ENCODE measurements at regions not wholly inside any gene's neighbourhood (a gene's known extent, or its start where the extent isn't known, plus 50 kb on each side); places are given as distances from the start of the nearest gene placed in this dataset.

- DNase-seq (no peak), ATAC-seq (ENCODE audit: low FRiP score in 2 of 2) (no peak)
- no peaks in the 10 kb centered on the region for H3K4me1 ChIP-seq
- no peak overlapping the region for H3K27ac ChIP-seq
- H3K4me3 ChIP-seq, result no peak overlapping the region
- H3K9me3 ChIP-seq, result no peaks in the 10 kb centered on the region
- no peaks in the 10 kb centered on the region for H3K27me3 ChIP-seq
- WGBS, 2 donors, result 70 to 80% methylated on average over 4 of the region's 4 CpGs
- TF ChIP-seq POLR2A (IDR thresholded peaks at IDR 0.05), result no peak
- no peak for TF ChIP-seq EP300 (IDR thresholded peaks at IDR 0.05)
- no peak for TF ChIP-seq POLR2AphosphoS5 (IDR thresholded peaks at IDR 0.05)
- TF ChIP-seq CTCF (IDR thresholded peaks at IDR 0.05), result no peak
- no peaks in the 10 kb centered on the region for H3K36me3 ChIP-seq
Observed at GRCh38 chr4:12203945-12204344, 775.3 kb upstream of the HS3ST1 start.

GRCh38 chr4:12200226-12200625, 771.5 kb upstream of the HS3ST1 start:
- H3K27me3 ChIP-seq, result no peaks in the 10 kb centered on the region
- TF ChIP-seq CTCF (IDR thresholded peaks at IDR 0.05) (no peak), POLR2A (IDR thresholded peaks at IDR 0.05) (no peak), EP300 (IDR thresholded peaks at IDR 0.05) (no peak), POLR2AphosphoS5 (IDR thresholded peaks at IDR 0.05) (no peak)
- no peak for DNase-seq

GRCh38 chr4:12186526-12186925, 757.8 kb upstream of the HS3ST1 start:
- no peak overlapping the region for H3K27ac ChIP-seq
- no peaks in the 10 kb centered on the region for H3K9me3 ChIP-seq
- WGBS, 2 donors, result 72 to 88% methylated on average over 2 of the region's 2 CpGs
- TF ChIP-seq EP300 (IDR thresholded peaks at IDR 0.05), result no peak
- H3K4me1 ChIP-seq, result no peaks in the 10 kb centered on the region
- no peak for ATAC-seq (ENCODE audit: low FRiP score in 2 of 2)
- H3K4me3 ChIP-seq, result no peak overlapping the region
- H3K36me3 ChIP-seq, result no peaks in the 10 kb centered on the region
- DNase-seq, result no peak
- H3K27me3 ChIP-seq, result no peaks in the 10 kb centered on the region

More at GRCh38 chr4:12200226-12200625, 771.5 kb upstream of the HS3ST1 start:
- 45 to 63% methylated on average over 3 of the region's 3 CpGs for WGBS, 2 donors
- Histone ChIP-seq H3K27ac (no peak overlapping the region), H3K9me3 (no peaks in the 10 kb centered on the region), H3K4me3 (no peak overlapping the region), H3K4me1 (no peaks in the 10 kb centered on the region), H3K36me3 (no peaks in the 10 kb centered on the region)
- ATAC-seq (ENCODE audit: low FRiP score in 2 of 2), result no peak

GRCh38 chr4:12178614-12179610, 750.2 kb upstream of the HS3ST1 start:
- WGBS, 2 donors, result 61 to 65% methylated on average over 11 of the region's 11 CpGs
- DNase-seq (no peak), ATAC-seq (ENCODE audit: low FRiP score in 2 of 2) (no peak)
- Histone ChIP-seq H3K36me3 (no peaks in the 10 kb centered on the region), H3K9me3 (no peaks in the 10 kb centered on the region), H3K27me3 (no peaks in the 10 kb centered on the region), H3K27ac (no peak overlapping the region), H3K4me3 (no peak overlapping the region), H3K4me1 (no peaks in the 10 kb centered on the region)
- TF ChIP-seq EP300 (IDR thresholded peaks at IDR 0.05), result no peak
- no peak for TF ChIP-seq CTCF (IDR thresholded peaks at IDR 0.05)
- TF ChIP-seq POLR2AphosphoS5 (IDR thresholded peaks at IDR 0.05), result no peak

GRCh38 chr4:12177416-12177815, 748.7 kb upstream of the HS3ST1 start:
- H3K9me3 ChIP-seq, result no peaks in the 10 kb centered on the region
- DNase-seq (no peak), ATAC-seq (ENCODE audit: low FRiP score in 2 of 2) (no peak)
- WGBS, 2 donors, result 95% methylated on average over 2 of the region's 2 CpGs
- H3K36me3 ChIP-seq, result no peaks in the 10 kb centered on the region
- H3K27me3 ChIP-seq, result no peaks in the 10 kb centered on the region
- no peak for TF ChIP-seq POLR2AphosphoS5 (IDR thresholded peaks at IDR 0.05)
- TF ChIP-seq EP300 (IDR thresholded peaks at IDR 0.05), result no peak
- TF ChIP-seq POLR2A (IDR thresholded peaks at IDR 0.05), result no peak
- no peak for TF ChIP-seq CTCF (IDR thresholded peaks at IDR 0.05)
- no peak overlapping the region for H3K27ac ChIP-seq
- H3K4me3 ChIP-seq, result no peak overlapping the region
- H3K4me1 ChIP-seq, result no peaks in the 10 kb centered on the region
